ENCODE measurements at regions not wholly inside any gene's neighbourhood (a gene's known extent, or its start where the extent isn't known, plus 50 kb on each side); places are given as distances from the start of the nearest gene placed in this dataset.

DNA sequence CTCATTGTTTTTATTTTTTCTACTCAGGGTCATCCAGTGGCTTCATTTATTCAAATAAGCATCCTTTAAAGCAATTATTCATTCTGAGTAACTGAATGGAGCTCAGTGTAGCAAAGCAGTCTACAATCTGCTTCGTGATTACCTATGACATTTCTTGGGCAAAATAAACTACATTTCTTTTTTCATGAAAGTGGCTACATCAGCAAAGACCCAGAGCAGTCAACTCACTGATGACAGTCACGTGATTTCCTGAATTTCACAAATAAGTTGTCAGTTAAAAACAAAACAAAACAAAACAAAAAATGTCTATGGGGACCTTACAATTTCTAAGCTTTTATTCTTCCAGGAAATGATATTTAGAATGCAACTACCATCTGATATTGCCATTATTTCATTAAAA lies 182.1 kb downstream of the VEGFC start:
- Histone ChIP-seq H3K36me3 (ENCODE audit: control insufficient read depth in 1 of 2, insufficient read depth in 2 of 2, low read length in 2 of 2) (no peaks in the 10 kb centered on the region), H3K27me3 (ENCODE audit: insufficient read depth, low read length) (no peaks in the 10 kb centered on the region), H3K27ac (ENCODE audit: low read depth, low read length) (no peak overlapping the region), H3K4me1 (ENCODE audit: control insufficient read depth in 1 of 2, insufficient read depth in 2 of 2, low read length in 2 of 2) (no peaks in the 10 kb centered on the region), H3K4me3 (replicated peaks in 1 of 2; ENCODE audit: low read depth in 1 of 2, low read length in 2 of 2) (no peak overlapping the region), H3K9me3 (ENCODE audit: control insufficient read depth in 1 of 2, insufficient read depth in 1 of 2, low read depth in 1 of 2, low read length in 2 of 2) (no peaks in the 10 kb centered on the region), H3K9ac (ENCODE audit: low read length) (no peak overlapping the region), H3K79me2 (ENCODE audit: insufficient read depth, low read length) (no peaks in the 10 kb centered on the region), H4K20me1 (ENCODE audit: insufficient read depth) (no peaks in the 10 kb centered on the region), H2AFZ (ENCODE audit: low read depth, low read length, poor library complexity, severe bottlenecking) (no peak overlapping the region), H3K9me2 (ENCODE audit: insufficient read depth) (no peaks in the 10 kb centered on the region), H3K4me2 (ENCODE audit: low read length) (no peak overlapping the region)
- ChIA-PET RAD21 (ENCODE audit: low non-redundant PET in 1 of 2, low total read pairs in 2 of 2, uncharacterized antibody in 2 of 2, unreplicated experiment in 2 of 2) (no interaction called here), CTCF (no interaction called here), POLR2A (no interaction called here)
- ATAC-seq (no peak), DNase-seq (ENCODE audit: low read depth, low spot score) (no peak)
- TF ChIP-seq EZH2phosphoT487 (IDR thresholded peaks at IDR 0.05; ENCODE audit: borderline replicate concordance) (no peak), JUND (IDR thresholded peaks at IDR 0.05) (no peak), SRF (IDR thresholded peaks at IDR 0.05; ENCODE audit: low read depth) (no peak), SIN3A (IDR thresholded peaks at IDR 0.05; ENCODE audit: low read depth) (no peak), POLR2AphosphoS5 (IDR thresholded peaks at IDR 0.05; ENCODE audit: low read depth, low read length) (no peak)
- BruUV-seq (replicated peaks), result no TSS peak
- intact Hi-C loops (cut with micrococcal nuclease), result no loop called here

GRCh38 chr4:176611381-176611780 lies 181.3 kb downstream of the VEGFC start:
- H3K4me1 ChIP-seq (ENCODE audit: control insufficient read depth in 1 of 2, insufficient read depth in 2 of 2, low read length in 2 of 2), result no peaks in the 10 kb centered on the region
- no peaks in the 10 kb centered on the region for H3K9me3 ChIP-seq (ENCODE audit: control insufficient read depth in 1 of 2, insufficient read depth in 1 of 2, low read depth in 1 of 2, low read length in 2 of 2)
- no peak for TF ChIP-seq ZFX (IDR thresholded peaks at IDR 0.05)
- TF ChIP-seq SRF (IDR thresholded peaks at IDR 0.05; ENCODE audit: low read depth), result no peak
- TF ChIP-seq SP1 (IDR thresholded peaks at IDR 0.05; ENCODE audit: low read depth), result no peak
- TF ChIP-seq POLR2A (IDR thresholded peaks at IDR 0.05; ENCODE audit: borderline replicate concordance, extremely low read depth, insufficient read depth, insufficient read length), result no peak
- TF ChIP-seq TCF7L2 (IDR thresholded peaks at IDR 0.05; ENCODE audit: borderline replicate concordance, extremely low read depth, insufficient read depth, insufficient read length), result no peak
- H3K4me2 ChIP-seq (ENCODE audit: low read length), result no peak overlapping the region
- intact Hi-C loops (cut with micrococcal nuclease), result no loop called here
- H4K20me1 ChIP-seq (ENCODE audit: insufficient read depth), result no peaks in the 10 kb centered on the region
- no peak for ATAC-seq
- no peak overlapping the region for H3K4me3 ChIP-seq (replicated peaks in 1 of 2; ENCODE audit: low read depth in 1 of 2, low read length in 2 of 2)
- no TSS peak for BruUV-seq (replicated peaks)
- no peaks in the 10 kb centered on the region for H3K36me3 ChIP-seq (ENCODE audit: control insufficient read depth in 1 of 2, insufficient read depth in 2 of 2, low read length in 2 of 2)
- no peaks in the 10 kb centered on the region for H3K9me2 ChIP-seq (ENCODE audit: insufficient read depth)
- DNase-seq (ENCODE audit: low read depth, low spot score), result no peak
- RAD21 ChIA-PET (ENCODE audit: low non-redundant PET in 1 of 2, low total read pairs in 2 of 2, uncharacterized antibody in 2 of 2, unreplicated experiment in 2 of 2), result no interaction called here
- CTCF ChIA-PET, result no interaction called here
- no peak overlapping the region for H3K9ac ChIP-seq (ENCODE audit: low read length)
- H3K27ac ChIP-seq (ENCODE audit: low read depth, low read length), result no peak overlapping the region
- H3K27me3 ChIP-seq (ENCODE audit: insufficient read depth, low read length), result no peaks in the 10 kb centered on the region
- no peaks in the 10 kb centered on the region for H3K79me2 ChIP-seq (ENCODE audit: insufficient read depth, low read length)
- POLR2A ChIA-PET, result no interaction called here
- H2AFZ ChIP-seq (ENCODE audit: low read depth, low read length, poor library complexity, severe bottlenecking), result no peak overlapping the region
